T-helper 2 cell treated with Interferon-gamma antibody and Interleukin-4, amounts not matched to agents 100 ng/mL and 5 ng/mL, for 36 hours (primary cell): ENCODE measurements at regions not wholly inside any gene's neighbourhood (a gene's known extent, or its start where the extent isn't known, plus 50 kb on each side); places are given as distances from the start of the nearest gene placed in this dataset.
"Not testable (repeated sequence)": the region's sequence is repeated elsewhere in the genome, so short reads cannot be mapped to it uniquely, and the experiment has no call there.

Experiments
- intact Hi-C: fragments of 100-400 bp; cut with micrococcal nuclease; formaldehyde crosslinking; loops from one replicate; pipeline ENCODE4 v1.15.1; 2023

- intact Hi-C loops, result no loop called here
Observed at GRCh38 chr10:118944959-118945633, 84.4 kb upstream of the NANOS1 start.

- intact Hi-C loops, result no loop called here
Observed at GRCh38 chr10:118948786-118949185, 80.7 kb upstream of the NANOS1 start.

GRCh38 chr10:118950190-118950680 is 79.3 kb upstream of the NANOS1 start:
- intact Hi-C loops, result no loop called here

GRCh38 chr10:118950997-118951637 is 78.4 kb upstream of the NANOS1 start:
- intact Hi-C loops, result no loop called here

- intact Hi-C loops, result no loop called here
Observed at GRCh38 chr10:118952493-118953295, 76.8 kb upstream of the NANOS1 start.

- intact Hi-C loops, result no loop called here
Observed at GRCh38 chr10:118953598-118954393, 75.7 kb upstream of the NANOS1 start.

GRCh38 chr10:118955531-118955930 is 74.0 kb upstream of the NANOS1 start:
- intact Hi-C loops, result no loop called here

- intact Hi-C loops, result no loop called here
Observed at GRCh38 chr10:118955951-118956801, 73.3 kb upstream of the NANOS1 start.

GRCh38 chr10:118956802-118957442 is 72.6 kb upstream of the NANOS1 start:
- intact Hi-C loops, result no loop called here

GRCh38 chr10:118957443-118957825 is 72.1 kb upstream of the NANOS1 start:
- intact Hi-C loops, result no loop called here

- intact Hi-C loops, result no loop called here
Observed at GRCh38 chr10:118957966-118958365, 71.5 kb upstream of the NANOS1 start.

GRCh38 chr10:118958559-118958958 is 71.0 kb upstream of the NANOS1 start:
- intact Hi-C loops, result no loop called here

- intact Hi-C loops, result no loop called here
Observed at GRCh38 chr10:118958984-118959925, 70.3 kb upstream of the NANOS1 start.

- intact Hi-C loops, result no loop called here
Observed at GRCh38 chr10:118960157-118961090, 69.1 kb upstream of the NANOS1 start.

GRCh38 chr10:118961436-118961835 is 68.1 kb upstream of the NANOS1 start:
- intact Hi-C loops, result no loop called here

- intact Hi-C loops, result not testable (repeated sequence)
Observed at GRCh38 chr10:118962331-118962868, 67.1 kb upstream of the NANOS1 start.

GRCh38 chr10:118963341-118963740 is 66.2 kb upstream of the NANOS1 start:
- intact Hi-C loops, result no loop called here
